ENCODE measurements at regions not wholly inside any gene's neighbourhood (a gene's known extent, or its start where the extent isn't known, plus 50 kb on each side); places are given as distances from the start of the nearest gene placed in this dataset.
"Not testable (repeated sequence)": the region's sequence is repeated elsewhere in the genome, so short reads cannot be mapped to it uniquely, and the experiment has no call there.

GRCh38 chr2:163142618-163143017 lies 304.1 kb upstream of the KCNH7 start:
- TF ChIP-seq CTCF (IDR thresholded peaks at IDR 0.05; ENCODE audit: low read depth, low read length) = no peak
- Histone ChIP-seq H3K36me3 (no peaks in the 10 kb centered on the region), H3K4me3 (ENCODE audit: low read depth, low read length) (no peak overlapping the region), H3K9me3 (ENCODE audit: severe bottlenecking) (no peaks in the 10 kb centered on the region), H3K27ac (no peak overlapping the region), H3K27me3 (ENCODE audit: insufficient read depth, low read depth, severe bottlenecking) (no peaks in the 10 kb centered on the region)
- no peak for DNase-seq

GRCh38 chr2:163138947-163139346 lies 300.4 kb upstream of the KCNH7 start:
- no peak overlapping the region for H3K4me3 ChIP-seq (ENCODE audit: low read depth, low read length)
- no peaks in the 10 kb centered on the region for H3K36me3 ChIP-seq
- H3K9me3 ChIP-seq (ENCODE audit: severe bottlenecking) = no peaks in the 10 kb centered on the region
- no peak overlapping the region for H3K27ac ChIP-seq
- no peaks in the 10 kb centered on the region for H3K27me3 ChIP-seq (ENCODE audit: insufficient read depth, low read depth, severe bottlenecking)
- no peak for DNase-seq
- TF ChIP-seq CTCF (IDR thresholded peaks at IDR 0.05; ENCODE audit: low read depth, low read length) = no peak

GRCh38 chr2:163135256-163135655 lies 296.7 kb upstream of the KCNH7 start:
- TF ChIP-seq CTCF (IDR thresholded peaks at IDR 0.05; ENCODE audit: low read depth, low read length) = no peak
- Histone ChIP-seq H3K9me3 (ENCODE audit: severe bottlenecking) (no peaks in the 10 kb centered on the region), H3K4me3 (ENCODE audit: low read depth, low read length) (no peak overlapping the region), H3K27ac (no peak overlapping the region), H3K27me3 (ENCODE audit: insufficient read depth, low read depth, severe bottlenecking) (no peaks in the 10 kb centered on the region), H3K36me3 (no peaks in the 10 kb centered on the region)
- no peak for DNase-seq

GRCh38 chr2:163133602-163134001 lies 295.0 kb upstream of the KCNH7 start:
- Histone ChIP-seq H3K27ac (no peak overlapping the region), H3K9me3 (ENCODE audit: severe bottlenecking) (no peaks in the 10 kb centered on the region), H3K4me3 (ENCODE audit: low read depth, low read length) (no peak overlapping the region), H3K36me3 (no peaks in the 10 kb centered on the region), H3K27me3 (ENCODE audit: insufficient read depth, low read depth, severe bottlenecking) (no peaks in the 10 kb centered on the region)
- TF ChIP-seq CTCF (IDR thresholded peaks at IDR 0.05; ENCODE audit: low read depth, low read length) = no peak
- DNase-seq = no peak

GRCh38 chr2:163132850-163133249 lies 294.3 kb upstream of the KCNH7 start:
- no peaks in the 10 kb centered on the region for H3K27me3 ChIP-seq (ENCODE audit: insufficient read depth, low read depth, severe bottlenecking)
- no peak overlapping the region for H3K27ac ChIP-seq
- no peaks in the 10 kb centered on the region for H3K9me3 ChIP-seq (ENCODE audit: severe bottlenecking)
- 0 out of 2 replicates have a peak, but pooled peaks have one; percentile 8 for TF ChIP-seq CTCF (IDR thresholded peaks at IDR 0.05; ENCODE audit: low read depth, low read length)
- H3K36me3 ChIP-seq = no peaks in the 10 kb centered on the region
- no peak overlapping the region for H3K4me3 ChIP-seq (ENCODE audit: low read depth, low read length)
- DNase-seq = no peak

- not testable (repeated sequence) for H3K36me3 ChIP-seq; H3K9me3 ChIP-seq (ENCODE audit: severe bottlenecking); H3K27me3 ChIP-seq (ENCODE audit: insufficient read depth, low read depth, severe bottlenecking); H3K4me3 ChIP-seq (ENCODE audit: low read depth, low read length); H3K27ac ChIP-seq; DNase-seq
These were observed 293.6 kb upstream of the KCNH7 start for GRCh38 chr2:163132207-163132606.
